Adrenal gland (tissue), 5 donors: ENCODE measurements at regions not wholly inside any gene's neighbourhood (a gene's known extent, or its start where the extent isn't known, plus 50 kb on each side); places are given as distances from the start of the nearest gene placed in this dataset.

Experiments used
- POLR2A ChIP-seq, 2 donors: fragments of 450-650 bp; IDR thresholded peaks; one replicate each; pipeline ENCODE4 v1.6.1; 2017; ENCODE audit warnings: antibody characterized with exemption in 2 of 2, mild to moderate bottlenecking in 2 of 2, moderate library complexity in 1 of 2
- TF ChIP-seq, protein P1 (sequence below), 6 experiments: fragments of 450-650 bp in 4 of 6; fragments of 200-600 bp in 2 of 6; sonication (generic) in 1 of 6; IDR thresholded peaks; 1 replicate in 5 of 6; 2 replicates in 1 of 6; pipeline versions ENCODE4 v1.5.1 to v1.8.0; 2016 to 2021; ENCODE audit warnings: antibody characterized with exemption in 6 of 6, mild to moderate bottlenecking in 2 of 6, moderate library complexity in 1 of 6
- donor health status: DM: no; HTN: no; CAD: no.

- TF ChIP-seq, protein P1, sequence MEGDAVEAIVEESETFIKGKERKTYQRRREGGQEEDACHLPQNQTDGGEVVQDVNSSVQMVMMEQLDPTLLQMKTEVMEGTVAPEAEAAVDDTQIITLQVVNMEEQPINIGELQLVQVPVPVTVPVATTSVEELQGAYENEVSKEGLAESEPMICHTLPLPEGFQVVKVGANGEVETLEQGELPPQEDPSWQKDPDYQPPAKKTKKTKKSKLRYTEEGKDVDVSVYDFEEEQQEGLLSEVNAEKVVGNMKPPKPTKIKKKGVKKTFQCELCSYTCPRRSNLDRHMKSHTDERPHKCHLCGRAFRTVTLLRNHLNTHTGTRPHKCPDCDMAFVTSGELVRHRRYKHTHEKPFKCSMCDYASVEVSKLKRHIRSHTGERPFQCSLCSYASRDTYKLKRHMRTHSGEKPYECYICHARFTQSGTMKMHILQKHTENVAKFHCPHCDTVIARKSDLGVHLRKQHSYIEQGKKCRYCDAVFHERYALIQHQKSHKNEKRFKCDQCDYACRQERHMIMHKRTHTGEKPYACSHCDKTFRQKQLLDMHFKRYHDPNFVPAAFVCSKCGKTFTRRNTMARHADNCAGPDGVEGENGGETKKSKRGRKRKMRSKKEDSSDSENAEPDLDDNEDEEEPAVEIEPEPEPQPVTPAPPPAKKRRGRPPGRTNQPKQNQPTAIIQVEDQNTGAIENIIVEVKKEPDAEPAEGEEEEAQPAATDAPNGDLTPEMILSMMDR (IDR thresholded peaks at IDR 0.05) = no peak
- TF ChIP-seq POLR2A (IDR thresholded peaks at IDR 0.05) = no peak
Observed at GRCh38 chr11:11780858-11781257, 60.9 kb upstream of the USP47 start.
